SH-SY5Y (cell line): ENCODE measurements at regions not wholly inside any gene's neighbourhood (a gene's known extent, or its start where the extent isn't known, plus 50 kb on each side); places are given as distances from the start of the nearest gene placed in this dataset.

ENCODE experiments used
- GATA2 ChIP-seq: IDR thresholded peaks from 2 replicates; pipeline ENCODE4 v1.6.1; 2011; ENCODE audit warnings: mild to moderate bottlenecking, low read depth, low read length
- GATA3 ChIP-seq: IDR thresholded peaks from 2 replicates; pipeline ENCODE4 v1.6.1; 2011; ENCODE audit warnings: low read depth, mild to moderate bottlenecking, low read length, moderate library complexity

GRCh38 chr6:81909162-81909561, 156.7 kb upstream of the TENT5A start:
- TF ChIP-seq GATA2 (no peak), GATA3 (no peak)
